A549 (cell line): ENCODE measurements at regions not wholly inside any gene's neighbourhood (a gene's known extent, or its start where the extent isn't known, plus 50 kb on each side); places are given as distances from the start of the nearest gene placed in this dataset.

Experiments
- ATAC-seq, 2 experiments: fragments of 200-7000 bp in 1 of 2; fragments of >200 bp in 1 of 2; cut with Nextera tagmentation in 1 of 2; cut with Tn5 transposase in 1 of 2; 3 replicates each; pipeline versions ENCODE4 v1.8.0 to v1.9.1; 2018 to 2020; ENCODE audit warnings: mild to moderate bottlenecking in 1 of 2, moderate library complexity in 1 of 2
- CTCF ChIA-PET: fragments of 300-600 bp; sonication (Branson Sonifier 250); formaldehyde crosslinking; extraction: SDS; loops from one replicate; lab custom pipeline; 2021; ENCODE audit warnings: antibody characterized with exemption, inconsistent platforms; lab: Yijun Ruan, JAX
- POLR2A ChIA-PET: fragments of 350-600 bp; formaldehyde crosslinking; extraction: SDS; loops from one replicate; lab custom pipeline; 2021; ENCODE audit warnings: antibody characterized with exemption, inconsistent platforms; lab: Yijun Ruan, JAX
- DNase-seq, 2 experiments: peaks; one replicate each; pipeline versions ENCODE4 v3.0.0 to v3.0.0-alpha.2; 2011 to 2016; ENCODE audit warnings: low read depth in 1 of 2, low spot score in 1 of 2
- FAIRE-seq: peaks from 2 replicates; lab custom pipeline; 2011; peaks lifted over from hg19 to GRCh38; lab: Jason Lieb, UNC
- H3K27ac ChIP-seq, 2 experiments: fragments of >200 bp; sonication (Bioruptor Twin); formaldehyde crosslinking; 3 replicates each; pipeline ENCODE4 v1.5.1; 2016 to 2017
- H3K4me1 ChIP-seq: fragments of >200 bp; sonication (Bioruptor Twin); formaldehyde crosslinking; 3 replicates; pipeline ENCODE4 v1.6.1; 2016
- H3K4me2 ChIP-seq: fragments of >200 bp; sonication (Bioruptor Twin); formaldehyde crosslinking; 3 replicates; pipeline ENCODE4 v1.6.1; 2016
- H3K4me3 ChIP-seq: fragments of >200 bp; sonication (Bioruptor Twin); formaldehyde crosslinking; 3 replicates; pipeline ENCODE4 v1.5.1; 2016
- H3K9me3 ChIP-seq: fragments of >200 bp; sonication (Bioruptor Twin); formaldehyde crosslinking; 3 replicates; pipeline ENCODE4 v1.6.1; 2016
- BHLHE40 ChIP-seq: IDR thresholded peaks from 2 replicates; pipeline ENCODE4 v1.6.1; 2012; ENCODE audit warnings: low read depth, low read length, inconsistent platforms
- CEBPB ChIP-seq, 2 experiments: fragments of >200 bp in 1 of 2; sonication (Bioruptor Twin) in 1 of 2; formaldehyde crosslinking in 1 of 2; IDR thresholded peaks; 2 replicates each; pipeline ENCODE4 v1.6.1; 2012 to 2016
- CHD4 ChIP-seq: fragments of 200-600 bp; sonication (generic); IDR thresholded peaks from 2 replicates; pipeline ENCODE4 v1.6.1; 2016; ENCODE audit warnings: antibody characterized with exemption, mild to moderate bottlenecking, borderline replicate concordance
- ESRRA ChIP-seq: fragments of 150-350 bp; IDR thresholded peaks from 2 replicates; pipeline ENCODE4 v1.6.1; 2014; ENCODE audit warnings: mild to moderate bottlenecking, low read length, borderline replicate concordance
- FOSL2 ChIP-seq, 2 experiments: fragments of 450-650 bp in 1 of 2; fragments of >200 bp in 1 of 2; sonication (Bioruptor Twin) in 1 of 2; formaldehyde crosslinking; IDR thresholded peaks; 2 replicates each; pipeline versions ENCODE4 v1.5.0 to v1.6.1; 2016 to 2020; ENCODE audit warnings: mild to moderate bottlenecking in 1 of 2, moderate library complexity in 1 of 2
- HDAC2 ChIP-seq: fragments of 200-600 bp; sonication (generic); IDR thresholded peaks from 2 replicates; pipeline ENCODE4 v1.6.1; 2016
- HEYL ChIP-seq: fragments of 250-450 bp; sonication (Bioruptor Pico); IDR thresholded peaks from 2 replicates; pipeline ENCODE4 v1.8.0; 2021; ENCODE audit warnings: mild to moderate bottlenecking, moderate library complexity
- HOXA7 ChIP-seq: fragments of 250-450 bp; sonication (Bioruptor Pico); IDR thresholded peaks from 2 replicates; pipeline ENCODE4 v1.5.0; 2020; ENCODE audit warnings: mild to moderate bottlenecking, moderate library complexity
- HOXB13 ChIP-seq: fragments of 250-450 bp; sonication (Bioruptor Pico); IDR thresholded peaks from 2 replicates; pipeline ENCODE4 v1.5.0; 2020; ENCODE audit warnings: low read depth, mild to moderate bottlenecking, moderate library complexity
- KDM5A ChIP-seq: fragments of 200-600 bp; sonication (generic); IDR thresholded peaks from 2 replicates; pipeline ENCODE4 v1.6.1; 2016; ENCODE audit warnings: antibody characterized with exemption, mild to moderate bottlenecking
- MAFK ChIP-seq: fragments of 450-650 bp; IDR thresholded peaks from 2 replicates; pipeline ENCODE4 v1.6.1; 2014; ENCODE audit not compliant: partially characterized antibody
- NFE2L2 ChIP-seq: fragments of 150-350 bp; conservative IDR thresholded peaks from 2 replicates; pipeline ENCODE4 v1.6.1; 2014; ENCODE audit warnings: low read length
- NR3C1 ChIP-seq: fragments of >200 bp; sonication (Bioruptor Twin); formaldehyde crosslinking; IDR thresholded peaks from 3 replicates; pipeline ENCODE4 v1.6.1; 2017
- RARB ChIP-seq: fragments of 250-450 bp; sonication (Bioruptor Pico); IDR thresholded peaks from 2 replicates; pipeline ENCODE4 v1.8.0; 2021; ENCODE audit warnings: mild to moderate bottlenecking, moderate library complexity
- RCOR1 ChIP-seq: fragments of 150-350 bp; IDR thresholded peaks from 2 replicates; pipeline ENCODE4 v1.6.1; 2014; ENCODE audit warnings: antibody characterized with exemption, low read length, low read depth
- RFX5 ChIP-seq: fragments of 450-650 bp; IDR thresholded peaks from 2 replicates; pipeline ENCODE4 v1.7.1; 2014; ENCODE audit warnings: antibody characterized with exemption, mild to moderate bottlenecking, moderate library complexity
- RNF2 ChIP-seq: fragments of 200-600 bp; sonication (generic); IDR thresholded peaks from 2 replicates; pipeline ENCODE4 v1.6.1; 2016; ENCODE audit warnings: low read depth, mild to moderate bottlenecking, antibody characterized with exemption, moderate library complexity, borderline replicate concordance
- SMC3 ChIP-seq: fragments of >200 bp; sonication (Bioruptor Twin); formaldehyde crosslinking; IDR thresholded peaks from 3 replicates; pipeline ENCODE4 v1.6.1; 2018; ENCODE audit warnings: inconsistent platforms
- SREBF2 ChIP-seq: fragments of 450-650 bp; IDR thresholded peaks from 2 replicates; pipeline ENCODE4 v1.6.1; 2014; ENCODE audit warnings: mild to moderate bottlenecking, moderate library complexity
- ZNF302 ChIP-seq: fragments of 250-450 bp; sonication (Bioruptor Pico); IDR thresholded peaks from 2 replicates; pipeline ENCODE4 v1.9.0; 2021; ENCODE audit warnings: inconsistent platforms, mild to moderate bottlenecking, moderate library complexity
- ZSCAN20 ChIP-seq: fragments of 250-450 bp; sonication (Bioruptor Pico); IDR thresholded peaks from 2 replicates; pipeline ENCODE4 v1.8.0; 2022; ENCODE audit warnings: mild to moderate bottlenecking, moderate library complexity
- WGBS: methylation state at CpG from one replicate; pipeline ENCODE4 v1.1.6; 2017; ENCODE audit errors: missing lambda C conversion rate; 5-methylcytosine and 5-hydroxymethylcytosine counted together
- TF ChIP-seq, protein P1 (sequence below): fragments of 200-600 bp; sonication (generic); IDR thresholded peaks from 2 replicates; pipeline ENCODE4 v1.6.1; 2016; ENCODE audit warnings: antibody characterized with exemption, mild to moderate bottlenecking, moderate library complexity

DNA sequence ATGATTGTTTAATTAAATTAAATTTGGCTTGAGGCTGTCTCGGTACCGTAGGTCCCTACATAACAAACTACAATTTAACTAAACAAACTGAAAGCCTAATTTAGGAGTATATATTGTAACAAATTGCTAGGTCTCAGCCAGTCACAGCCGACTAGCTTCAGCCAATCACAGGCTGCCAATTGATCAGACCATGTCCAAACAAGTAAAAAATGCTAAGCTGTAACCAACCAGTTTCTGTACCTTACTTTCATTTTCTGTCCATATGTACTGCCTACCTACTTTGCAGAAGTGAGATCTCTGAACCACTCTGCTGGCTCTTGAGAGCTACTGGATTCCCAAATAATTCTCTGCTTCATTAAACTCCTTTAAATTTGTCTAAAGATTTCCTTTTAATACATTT is 648.0 kb upstream of the GJE1 start:
- H3K9me3 ChIP-seq = no peaks in the 10 kb centered on the region
- WGBS = 92% methylated on average over 3 of the region's 3 CpGs
- TF ChIP-seq RARB (no peak), NFE2L2 (no peak), KDM5A (no peak), SMC3 (no peak), RNF2 (no peak), ZSCAN20 (CRISPR knock-in tag) (no peak), RFX5 (no peak), CHD4 (no peak), HEYL (CRISPR knock-in tag) (no peak), ZNF302 (no peak), BHLHE40 (no peak), MAFK (no peak), RCOR1 (no peak), HDAC2 (no peak), HOXA7 (CRISPR knock-in tag) (no peak), HOXB13 (no peak), ESRRA (no peak), SREBF2 (no peak), CEBPB (IDR thresholded peaks at IDR 0.05) (no peak)
- TF ChIP-seq, protein P1, sequence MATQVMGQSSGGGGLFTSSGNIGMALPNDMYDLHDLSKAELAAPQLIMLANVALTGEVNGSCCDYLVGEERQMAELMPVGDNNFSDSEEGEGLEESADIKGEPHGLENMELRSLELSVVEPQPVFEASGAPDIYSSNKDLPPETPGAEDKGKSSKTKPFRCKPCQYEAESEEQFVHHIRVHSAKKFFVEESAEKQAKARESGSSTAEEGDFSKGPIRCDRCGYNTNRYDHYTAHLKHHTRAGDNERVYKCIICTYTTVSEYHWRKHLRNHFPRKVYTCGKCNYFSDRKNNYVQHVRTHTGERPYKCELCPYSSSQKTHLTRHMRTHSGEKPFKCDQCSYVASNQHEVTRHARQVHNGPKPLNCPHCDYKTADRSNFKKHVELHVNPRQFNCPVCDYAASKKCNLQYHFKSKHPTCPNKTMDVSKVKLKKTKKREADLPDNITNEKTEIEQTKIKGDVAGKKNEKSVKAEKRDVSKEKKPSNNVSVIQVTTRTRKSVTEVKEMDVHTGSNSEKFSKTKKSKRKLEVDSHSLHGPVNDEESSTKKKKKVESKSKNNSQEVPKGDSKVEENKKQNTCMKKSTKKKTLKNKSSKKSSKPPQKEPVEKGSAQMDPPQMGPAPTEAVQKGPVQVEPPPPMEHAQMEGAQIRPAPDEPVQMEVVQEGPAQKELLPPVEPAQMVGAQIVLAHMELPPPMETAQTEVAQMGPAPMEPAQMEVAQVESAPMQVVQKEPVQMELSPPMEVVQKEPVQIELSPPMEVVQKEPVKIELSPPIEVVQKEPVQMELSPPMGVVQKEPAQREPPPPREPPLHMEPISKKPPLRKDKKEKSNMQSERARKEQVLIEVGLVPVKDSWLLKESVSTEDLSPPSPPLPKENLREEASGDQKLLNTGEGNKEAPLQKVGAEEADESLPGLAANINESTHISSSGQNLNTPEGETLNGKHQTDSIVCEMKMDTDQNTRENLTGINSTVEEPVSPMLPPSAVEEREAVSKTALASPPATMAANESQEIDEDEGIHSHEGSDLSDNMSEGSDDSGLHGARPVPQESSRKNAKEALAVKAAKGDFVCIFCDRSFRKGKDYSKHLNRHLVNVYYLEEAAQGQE = no peak
- CTCF ChIA-PET = no interaction called here
- FAIRE-seq (no peak), DNase-seq (no peak), ATAC-seq (no peak)
- POLR2A ChIA-PET = no interaction called here
- 0 out of 3 replicates have a peak, but pooled peaks cover 5% of the 10 kb centered on the region for H3K4me1 ChIP-seq
- H3K27ac ChIP-seq = peak overlapping the region in 1 of 2 experiments; percentile 1; a peak in 2 of 6 replicates
- no peak overlapping the region for H3K4me3 ChIP-seq
- no peak overlapping the region; the same call in 2 of the 3 replicates for H3K4me2 ChIP-seq

DNA sequence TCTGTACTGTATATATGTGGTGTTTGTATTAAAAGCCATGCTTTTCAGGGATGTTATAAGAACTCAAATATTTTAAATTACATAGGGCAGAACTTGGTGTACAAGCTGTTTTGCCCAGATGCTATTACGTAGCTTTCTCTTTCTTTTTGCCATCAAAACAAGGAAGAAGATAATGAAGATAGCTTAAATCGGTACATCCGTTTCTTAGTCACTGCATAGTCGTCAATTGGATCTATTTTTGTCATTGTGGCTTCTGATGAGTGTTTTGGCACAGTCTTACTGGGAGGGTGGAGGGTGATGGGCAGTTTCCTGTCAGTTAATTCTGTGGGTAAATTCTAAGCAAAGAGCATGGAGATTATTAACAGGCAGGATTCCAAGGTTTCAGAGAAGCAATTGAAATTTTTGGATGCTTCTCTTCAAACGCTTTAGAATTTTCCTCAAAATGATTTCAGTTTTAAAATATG is 649.1 kb upstream of the GJE1 start:
- Histone ChIP-seq H3K4me3 (peak overlapping the region; percentile 20; the same call in 1 of the 3 replicates), H3K27ac (peak overlapping the region; percentile 39 to 62; a peak in 5 of 6 replicates), H3K4me1 (0 out of 3 replicates have a peak, but pooled peaks cover 5% of the 10 kb centered on the region)
- ATAC-seq (peak in 1 of 2 experiments; percentile 74; a peak in 3 of 6 replicates), DNase-seq (peak; percentile 3 to 51)
- ChIA-PET POLR2A (no interaction called here), CTCF (interaction anchor here (0.6 kb wide), 1 partner anchor 26 kb away, joined by 3 read pairs; no protein-coding TSS in a partner anchor)
- WGBS = 3% methylated on average over 5 of the region's 5 CpGs
- TF ChIP-seq NR3C1 (no peak), FOSL2 (IDR thresholded peaks at IDR 0.05) (no peak), FOSL2 (CRISPR knock-in tag; IDR thresholded peaks at IDR 0.05) (peak; percentile 48; the same call in 1 of the 2 replicates)
- TF ChIP-seq, all 56 proteins: peak for 1
- Histone ChIP-seq H3K9me3 (no peaks in the 10 kb centered on the region), H3K4me2 (peak overlapping the region; percentile 74)
- FAIRE-seq = no peak
